ENCODE measurements at regions not wholly inside any gene's neighbourhood (a gene's known extent, or its start where the extent isn't known, plus 50 kb on each side); places are given as distances from the start of the nearest gene placed in this dataset.

GRCh38 chr7:83849131-83849530, 200.2 kb upstream of the SEMA3E start:
- Histone ChIP-seq H3K27ac (ENCODE audit: low read depth, low read length, poor library complexity, severe bottlenecking) (no peak overlapping the region), H3K9me3 (ENCODE audit: low read length) (no peaks in the 10 kb centered on the region), H3K79me2 (ENCODE audit: insufficient read depth, low read depth, low read length) (no peaks in the 10 kb centered on the region), H4K20me1 (ENCODE audit: insufficient read depth, low read length) (no peaks in the 10 kb centered on the region), H3K4me2 (ENCODE audit: low read length) (no peak overlapping the region), H2AFZ (ENCODE audit: low read length) (no peak overlapping the region), H3K4me1 (ENCODE audit: insufficient read depth, low read length, poor library complexity, severe bottlenecking) (no peaks in the 10 kb centered on the region), H3K9me2 (ENCODE audit: insufficient read depth, low read length) (no peaks in the 10 kb centered on the region), H3K36me3 (ENCODE audit: insufficient read depth, low read length) (no peaks in the 10 kb centered on the region), H3K4me3 (ENCODE audit: low read depth, low read length, poor library complexity, severe bottlenecking) (no peak overlapping the region)
- POLR2A ChIA-PET = interaction anchor here (0.9 to 1.6 kb wide), 2 partner anchors 11 kb away, joined by 3 read pairs; no protein-coding TSS in a partner anchor
- no peak for DNase-seq (ENCODE audit: low spot score)
- intact Hi-C loops (cut with micrococcal nuclease; ENCODE audit: unreplicated experiment) = no loop called here
- CTCF ChIA-PET (ENCODE audit: unreplicated experiment) = no interaction called here
- no TSS peak for BruUV-seq (replicated peaks)
- TF ChIP-seq EZH2phosphoT487 (IDR thresholded peaks at IDR 0.05; ENCODE audit: borderline replicate concordance, low read depth, low read length) = no peak
- TF ChIP-seq CTCF (conservative IDR thresholded peaks at IDR 0.05; ENCODE audit: low read length) = no peak

- no peak overlapping the region for H3K4me2 ChIP-seq (ENCODE audit: low read length)
- ChIA-PET POLR2A (no interaction called here), CTCF (ENCODE audit: unreplicated experiment) (no interaction called here)
- no peaks in the 10 kb centered on the region for H3K36me3 ChIP-seq (ENCODE audit: insufficient read depth, low read length)
- DNase-seq (ENCODE audit: low spot score) = no peak
- H3K9me2 ChIP-seq (ENCODE audit: insufficient read depth, low read length) = no peaks in the 10 kb centered on the region
- H3K9me3 ChIP-seq (ENCODE audit: low read length) = no peaks in the 10 kb centered on the region
- no peak overlapping the region for H2AFZ ChIP-seq (ENCODE audit: low read length)
- H3K27ac ChIP-seq (ENCODE audit: low read depth, low read length, poor library complexity, severe bottlenecking) = no peak overlapping the region
- H3K4me3 ChIP-seq (ENCODE audit: low read depth, low read length, poor library complexity, severe bottlenecking) = no peak overlapping the region
- BruUV-seq (replicated peaks) = no TSS peak
- intact Hi-C loops (cut with micrococcal nuclease; ENCODE audit: unreplicated experiment) = no loop called here
- no peaks in the 10 kb centered on the region for H3K79me2 ChIP-seq (ENCODE audit: insufficient read depth, low read depth, low read length)
- no peaks in the 10 kb centered on the region for H3K4me1 ChIP-seq (ENCODE audit: insufficient read depth, low read length, poor library complexity, severe bottlenecking)
- H4K20me1 ChIP-seq (ENCODE audit: insufficient read depth, low read length) = no peaks in the 10 kb centered on the region
- TF ChIP-seq EZH2phosphoT487 (IDR thresholded peaks at IDR 0.05; ENCODE audit: borderline replicate concordance, low read depth, low read length) (no peak), CTCF (conservative IDR thresholded peaks at IDR 0.05; ENCODE audit: low read length) (no peak)
These were observed 194.0 kb upstream of the SEMA3E start for GRCh38 chr7:83842894-83843293.

DNA sequence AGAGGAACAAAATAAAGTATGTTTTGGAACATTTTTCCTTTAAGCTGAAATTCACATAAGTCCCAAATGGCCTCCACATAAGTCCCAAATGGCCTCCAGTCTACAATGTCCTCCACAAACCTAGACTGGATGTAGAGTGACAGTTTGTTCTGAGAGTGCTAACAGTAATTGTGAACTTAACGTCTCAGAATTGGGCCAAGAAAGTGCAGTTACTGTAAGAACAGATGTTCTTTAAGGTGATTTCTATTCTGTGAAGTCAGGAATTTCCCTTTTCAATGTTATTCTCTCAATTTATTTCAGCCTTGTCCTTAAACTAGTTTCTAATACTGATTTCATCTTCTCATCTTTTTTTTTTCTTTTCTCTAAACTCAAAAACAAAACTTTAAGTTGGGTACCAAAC, 188.7 kb upstream of the SEMA3E start:
- CTCF ChIA-PET (ENCODE audit: unreplicated experiment) = no interaction called here
- Histone ChIP-seq H3K79me2 (ENCODE audit: insufficient read depth, low read depth, low read length) (no peaks in the 10 kb centered on the region), H3K9me3 (ENCODE audit: low read length) (no peaks in the 10 kb centered on the region), H3K4me1 (ENCODE audit: insufficient read depth, low read length, poor library complexity, severe bottlenecking) (no peaks in the 10 kb centered on the region), H4K20me1 (ENCODE audit: insufficient read depth, low read length) (no peaks in the 10 kb centered on the region), H3K4me2 (ENCODE audit: low read length) (no peak overlapping the region), H3K4me3 (ENCODE audit: low read depth, low read length, poor library complexity, severe bottlenecking) (no peak overlapping the region), H3K9me2 (ENCODE audit: insufficient read depth, low read length) (no peaks in the 10 kb centered on the region), H3K27ac (ENCODE audit: low read depth, low read length, poor library complexity, severe bottlenecking) (no peak overlapping the region), H3K36me3 (ENCODE audit: insufficient read depth, low read length) (no peaks in the 10 kb centered on the region), H2AFZ (ENCODE audit: low read length) (no peak overlapping the region)
- no peak for DNase-seq (ENCODE audit: low spot score)
- intact Hi-C loops (cut with micrococcal nuclease; ENCODE audit: unreplicated experiment) = no loop called here
- BruUV-seq (replicated peaks) = no TSS peak
- POLR2A ChIA-PET = interaction anchor here (0.7 kb wide), 1 partner anchor 18 kb away, joined by 4 read pairs; no protein-coding TSS in a partner anchor
- TF ChIP-seq CTCF (conservative IDR thresholded peaks at IDR 0.05; ENCODE audit: low read length) = no peak
- no peak for TF ChIP-seq EZH2phosphoT487 (IDR thresholded peaks at IDR 0.05; ENCODE audit: borderline replicate concordance, low read depth, low read length)
